GM18507 (cell line): ENCODE measurements at regions not wholly inside any gene's neighbourhood (a gene's known extent, or its start where the extent isn't known, plus 50 kb on each side); places are given as distances from the start of the nearest gene placed in this dataset.

ENCODE experiments used
- DNase-seq: peaks from one replicate; pipeline ENCODE4 v3.0.0; 2011; ENCODE audit warnings: low read depth; ENCODE audit not compliant: insufficient read length; ENCODE audit errors: extremely low spot score
- FAIRE-seq: peaks from 2 replicates; lab custom pipeline; 2011; peaks lifted over from hg19 to GRCh38; lab: Jason Lieb, UNC

DNA sequence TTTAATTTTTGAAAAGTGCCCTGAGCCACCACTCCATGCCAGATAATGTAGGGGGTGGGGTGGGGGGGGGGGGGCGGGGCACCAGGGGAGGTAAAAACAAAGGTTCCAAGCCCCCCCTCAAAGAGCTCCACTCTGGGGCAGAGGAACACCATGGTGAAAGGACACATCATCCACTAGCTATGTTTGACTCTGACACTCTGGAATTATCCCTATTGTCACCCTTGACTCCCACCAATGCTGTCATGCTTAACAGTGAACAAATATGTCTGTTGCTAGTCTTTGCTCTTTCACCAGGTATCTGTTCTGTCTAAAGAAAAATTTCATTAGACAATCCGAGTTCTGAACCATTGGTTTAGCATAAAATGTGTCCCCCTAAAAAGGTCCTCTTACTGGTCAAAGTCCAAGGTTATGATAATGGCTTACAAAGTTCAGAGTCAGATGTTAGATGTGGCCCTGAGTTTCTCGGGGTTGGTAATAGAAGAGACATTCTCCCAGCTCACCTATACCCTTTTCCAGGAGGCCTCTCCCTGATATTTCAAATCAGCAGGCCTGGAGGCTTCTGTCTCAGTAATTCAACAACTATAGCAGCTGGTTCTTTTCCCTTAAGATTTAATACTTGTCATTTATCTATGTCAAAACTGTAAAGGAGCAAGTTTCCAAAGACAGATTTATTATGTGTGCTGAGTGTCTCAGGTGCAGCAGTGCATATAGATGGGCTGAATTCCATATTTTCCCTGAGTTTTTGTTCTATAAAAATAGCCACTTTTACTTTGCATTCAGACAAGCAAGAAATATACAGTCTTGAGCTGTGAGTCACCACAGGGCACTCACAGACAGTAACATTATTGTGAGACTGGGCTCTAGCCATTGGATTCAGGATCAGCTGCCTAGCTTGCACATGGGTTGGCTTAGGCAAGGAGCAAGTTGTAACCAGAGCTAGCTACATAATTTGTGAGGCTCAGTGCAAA, 174.1 kb downstream of the CSNK2A3 start:
- no peak for FAIRE-seq
- no peak for DNase-seq

DNA sequence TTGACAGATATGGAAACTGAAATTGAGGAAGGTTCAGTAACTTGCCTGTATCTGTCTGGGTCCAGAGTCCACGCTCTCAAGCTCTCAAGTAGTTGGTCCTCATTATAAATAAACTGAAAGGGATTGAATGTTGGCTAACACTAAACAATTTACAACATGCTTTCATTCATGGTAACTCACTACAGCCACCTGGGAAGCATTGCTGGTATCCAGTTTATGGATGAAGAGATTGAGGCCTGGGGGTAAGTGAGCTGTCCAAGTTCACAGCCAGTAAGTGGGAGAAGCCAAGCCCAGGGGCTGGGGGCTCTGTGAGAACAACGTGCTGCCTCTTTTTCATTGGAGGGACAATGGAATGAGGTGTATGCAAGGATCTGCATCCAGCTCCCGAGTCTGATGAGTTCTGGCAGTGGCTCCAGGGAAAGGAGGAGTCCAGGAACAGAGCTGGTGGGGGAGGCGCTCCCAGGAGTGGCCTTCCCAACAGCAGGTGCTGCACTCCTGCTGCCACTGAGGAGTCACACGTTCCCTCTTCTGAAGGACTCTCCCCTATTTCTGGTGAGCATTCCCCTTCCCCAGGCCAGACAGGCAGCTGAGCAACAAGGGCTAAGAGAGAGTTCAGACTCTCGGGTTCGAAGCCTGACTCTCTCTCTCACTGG, 175.8 kb downstream of the CSNK2A3 start:
- DNase-seq (no peak), FAIRE-seq (no peak)

DNA sequence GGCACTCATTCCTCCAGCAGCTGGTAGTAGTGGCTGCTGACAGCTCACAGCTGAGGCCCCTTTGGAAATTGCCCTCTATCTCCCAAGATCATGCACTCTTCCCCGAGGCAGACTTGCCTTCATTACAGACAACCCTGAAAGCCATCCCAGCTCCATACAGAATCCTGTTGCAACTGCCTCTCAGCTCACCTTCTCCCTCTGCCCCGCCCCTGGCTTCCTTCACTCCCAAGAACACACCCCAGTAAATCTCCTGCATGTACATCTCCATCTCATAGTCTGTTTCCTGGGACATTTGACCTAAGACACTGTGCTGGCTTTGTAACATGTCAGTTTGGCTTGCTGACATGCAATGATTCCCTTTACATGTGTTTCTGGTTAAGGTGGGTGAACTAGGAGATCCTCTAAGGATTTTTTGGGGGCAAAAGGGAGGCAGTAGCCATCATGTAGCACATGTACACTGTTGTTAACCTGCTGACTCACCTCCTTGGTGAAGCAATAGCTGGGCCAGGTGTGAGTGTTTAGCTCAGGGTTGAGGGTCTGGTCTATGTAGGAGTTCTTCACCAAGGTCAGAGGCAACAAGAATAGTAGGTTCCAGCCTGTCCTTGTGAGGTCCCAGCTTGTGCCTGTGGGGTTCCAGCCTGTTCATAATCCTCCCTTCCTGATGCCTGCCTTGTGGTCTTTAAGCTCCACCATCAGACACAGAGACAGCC, 179.6 kb downstream of the CSNK2A3 start:
- no peak for FAIRE-seq
- no peak for DNase-seq

DNA sequence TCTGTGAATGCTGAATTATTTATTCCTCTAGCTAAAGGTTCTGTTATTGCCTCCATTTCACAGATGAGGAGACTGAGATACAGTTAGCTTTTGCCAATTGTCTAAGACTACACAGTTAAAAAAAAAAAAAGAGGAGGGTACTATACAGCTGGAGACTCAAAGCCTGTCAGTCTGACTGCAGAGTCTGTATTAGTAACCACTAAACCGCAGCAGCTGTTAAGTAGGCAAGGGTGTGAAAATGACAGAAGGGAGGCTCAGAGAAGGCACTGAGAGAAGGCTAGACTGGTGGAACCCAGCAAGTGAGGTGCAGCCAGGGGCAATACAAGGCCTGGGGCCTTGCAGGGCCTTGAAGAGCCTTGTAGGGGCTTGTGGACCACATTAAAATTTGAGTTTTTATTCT, 181.2 kb downstream of the CSNK2A3 start:
- DNase-seq, result peak; percentile 33
- peak; percentile 94 for FAIRE-seq

DNA sequence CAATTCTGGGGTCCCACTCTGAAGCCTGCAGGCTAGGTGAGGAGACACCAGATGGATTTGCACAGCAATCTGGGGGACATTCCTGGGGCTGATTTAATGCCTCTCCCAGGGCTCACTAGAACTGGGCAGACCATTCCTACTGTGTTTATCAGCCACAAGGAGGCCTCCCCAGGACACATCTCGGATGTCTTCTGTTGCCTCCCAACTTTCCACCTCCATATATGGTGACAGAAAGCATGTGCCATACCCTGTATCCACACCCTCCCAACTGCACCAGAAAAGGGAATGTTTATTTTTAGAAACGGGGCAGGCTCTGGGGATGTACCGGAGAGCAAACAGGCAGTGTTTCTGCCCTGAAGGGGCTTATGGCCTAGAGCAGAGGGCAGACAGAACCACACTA, 181.8 kb downstream of the CSNK2A3 start:
- no peak for DNase-seq
- FAIRE-seq, result no peak

DNA sequence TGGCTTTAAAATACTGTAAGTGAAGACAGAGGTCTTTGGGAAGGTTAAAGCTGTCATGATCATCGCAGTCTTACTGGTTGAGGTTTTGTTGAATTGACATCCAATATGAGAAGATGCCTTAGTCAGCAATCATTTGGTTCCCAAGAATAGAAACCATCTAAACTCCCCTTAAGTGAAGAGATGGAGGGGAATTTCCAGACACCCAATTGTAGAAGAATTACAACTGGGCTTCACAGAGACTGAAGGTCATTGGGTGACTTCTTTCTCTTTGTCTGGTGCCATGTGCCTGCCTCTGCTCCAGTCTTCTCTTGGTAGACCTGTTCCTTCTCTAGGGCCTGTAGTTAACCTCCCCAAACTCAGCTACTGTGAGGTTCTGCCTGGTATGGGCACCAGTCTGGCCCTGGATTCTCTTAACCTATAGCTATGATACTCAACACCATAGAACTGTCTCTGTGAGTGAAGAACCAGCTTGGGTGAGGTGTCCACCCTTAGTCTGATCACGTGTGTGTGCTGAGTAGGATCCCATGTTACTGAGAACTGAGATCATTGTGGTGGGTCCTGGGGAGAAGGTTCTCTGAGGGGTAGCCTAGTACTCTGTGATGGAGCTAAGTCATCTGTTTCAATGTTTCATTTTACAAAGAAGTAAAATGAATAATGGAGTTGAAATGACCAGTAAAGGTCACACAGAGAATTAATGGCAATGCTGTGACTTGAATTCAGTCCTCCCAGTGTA, 182.5 kb downstream of the CSNK2A3 start:
- DNase-seq (no peak), FAIRE-seq (no peak)

DNA sequence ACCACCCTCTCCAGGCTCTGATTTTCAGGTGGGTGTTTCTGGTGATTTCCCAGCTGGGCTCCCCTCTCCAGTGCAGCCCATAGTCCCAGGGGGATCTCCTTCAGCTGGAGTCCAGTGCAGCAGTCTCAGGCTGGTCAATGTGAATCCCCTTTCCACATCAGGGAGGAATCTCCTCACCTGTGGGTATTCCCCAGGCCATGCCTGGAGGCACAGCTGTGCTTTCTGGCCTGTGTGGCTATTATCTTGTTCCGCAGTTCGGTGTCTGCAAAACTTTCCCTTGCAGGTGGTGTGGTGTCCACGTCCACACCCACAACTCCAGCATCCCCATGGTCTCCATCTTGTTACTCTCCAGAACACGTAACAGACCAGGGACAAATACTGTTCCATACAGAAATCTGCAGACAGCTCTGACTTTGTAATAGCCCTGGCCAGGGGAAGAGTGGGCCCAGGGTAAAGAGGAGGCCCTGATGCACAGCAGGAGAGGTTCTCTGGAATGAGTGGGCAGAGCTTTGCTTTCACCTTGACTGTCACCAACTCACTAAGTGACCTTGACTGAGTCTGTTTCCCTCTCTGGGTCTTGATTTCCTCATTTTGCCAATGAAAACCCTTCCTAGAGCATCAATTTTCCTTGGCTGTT, 183.2 kb downstream of the CSNK2A3 start:
- no peak for DNase-seq
- FAIRE-seq, result no peak

DNA sequence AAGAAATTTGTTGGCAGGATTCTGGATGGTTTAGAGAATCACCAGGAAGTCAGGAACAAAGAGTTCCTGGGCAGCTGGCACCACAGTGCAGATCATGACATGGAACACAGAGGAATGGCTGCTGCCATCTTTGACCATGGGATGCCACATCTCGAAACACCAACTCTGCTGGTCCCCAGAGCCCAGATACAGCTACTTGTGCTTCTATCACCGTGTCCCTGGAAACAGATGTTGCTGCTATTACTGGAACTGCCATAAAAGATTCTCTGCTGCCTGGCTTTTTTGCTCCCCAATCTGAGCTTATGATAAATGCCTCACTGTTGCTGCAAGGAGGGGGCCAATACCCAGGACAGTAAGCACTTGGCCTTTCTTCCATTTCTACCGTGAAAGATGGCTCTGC, 185.2 kb downstream of the CSNK2A3 start:
- DNase-seq, result no peak

DNA sequence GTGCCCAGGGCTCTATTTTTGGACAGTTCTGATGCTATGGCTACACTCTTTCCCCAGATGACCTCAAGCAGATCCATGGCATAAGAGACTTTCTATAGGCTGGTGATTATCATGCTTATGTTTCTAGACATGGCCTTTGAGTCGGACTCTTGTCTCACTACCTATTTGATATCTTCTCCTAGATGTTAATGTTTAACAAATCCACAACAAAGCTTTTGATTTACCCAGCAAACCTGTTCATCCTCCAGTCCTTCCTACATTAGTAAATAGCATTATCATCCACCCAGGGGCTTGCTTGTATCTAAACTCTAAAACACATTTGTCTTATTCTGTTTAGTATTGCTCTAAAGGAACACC, 188.7 kb downstream of the CSNK2A3 start:
- DNase-seq, result no peak
- FAIRE-seq, result no peak

More for the DNA sequence above, 185.2 kb downstream of the CSNK2A3 start:
- no peak for FAIRE-seq

DNA sequence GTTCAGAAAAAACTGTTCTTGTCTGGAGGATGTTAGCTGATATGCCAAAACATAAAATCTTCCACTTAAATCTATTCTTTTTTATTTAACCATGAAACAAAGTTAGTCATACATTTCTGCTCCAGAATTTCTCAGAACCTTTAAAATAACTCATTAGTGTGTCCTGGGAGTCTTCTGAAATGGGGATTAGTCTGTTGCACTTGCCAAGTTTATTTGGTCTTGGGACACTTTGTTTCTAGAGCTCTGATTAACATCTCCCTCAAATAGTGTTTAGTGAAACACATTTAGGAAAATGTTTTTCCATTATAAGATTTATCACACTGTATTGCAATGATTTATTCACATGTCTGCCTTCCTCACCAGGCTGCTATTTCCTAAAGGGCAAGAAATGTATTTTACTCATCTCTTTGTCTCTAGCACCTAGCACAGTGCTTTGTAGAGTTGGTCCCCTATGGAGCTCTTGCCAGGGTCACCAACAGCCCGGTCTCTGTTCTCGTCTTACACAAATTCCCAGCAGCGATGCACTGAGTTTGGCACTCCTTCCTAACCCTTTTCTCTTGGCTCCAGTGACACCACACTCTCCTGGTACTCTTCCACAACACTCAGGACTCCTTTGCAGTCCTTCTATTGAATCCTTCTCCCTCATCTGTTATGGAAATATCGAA, 189.2 kb downstream of the CSNK2A3 start:
- FAIRE-seq, result no peak
- DNase-seq, result no peak

DNA sequence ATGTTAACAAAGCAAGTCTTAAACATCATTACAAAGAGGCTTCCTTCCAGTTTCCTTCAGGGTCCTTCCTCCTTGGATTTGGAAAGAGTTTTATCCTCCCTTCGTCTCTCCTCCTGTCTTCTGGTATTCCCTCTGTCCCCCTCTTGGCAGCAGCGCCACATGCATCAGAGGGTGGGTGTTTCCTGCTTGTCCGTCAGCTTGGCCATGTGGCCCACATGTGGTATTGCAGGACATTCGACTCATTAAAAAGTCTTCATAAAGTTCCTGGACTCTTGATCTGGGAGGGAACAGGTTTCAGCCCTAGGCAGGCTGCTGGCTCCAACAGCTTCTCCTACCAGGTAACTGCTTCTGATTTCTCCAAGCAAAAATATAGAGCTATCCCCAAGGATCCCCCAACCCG, 189.8 kb downstream of the CSNK2A3 start:
- FAIRE-seq (no peak), DNase-seq (no peak)

DNA sequence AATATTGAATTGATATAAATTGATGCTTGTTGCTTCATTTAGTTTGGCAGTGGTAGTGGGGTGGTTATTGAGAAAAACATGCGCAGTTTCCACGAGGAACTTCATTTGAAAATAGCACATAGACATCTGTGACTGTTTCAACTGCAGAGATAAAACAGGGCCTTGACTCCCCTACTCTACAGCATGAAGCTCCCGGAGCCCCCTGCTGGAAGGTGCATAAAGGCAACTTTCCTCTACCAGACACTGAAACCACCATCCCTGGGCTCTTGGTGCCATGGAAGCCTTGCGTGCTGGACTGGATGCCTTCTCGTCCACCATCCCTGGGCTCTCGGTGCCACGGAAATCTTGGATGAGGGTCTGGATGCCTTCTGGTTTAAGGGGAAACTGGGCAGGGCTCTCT, 195.9 kb downstream of the CSNK2A3 start:
- DNase-seq (peak; percentile 17), FAIRE-seq (no peak)

DNA sequence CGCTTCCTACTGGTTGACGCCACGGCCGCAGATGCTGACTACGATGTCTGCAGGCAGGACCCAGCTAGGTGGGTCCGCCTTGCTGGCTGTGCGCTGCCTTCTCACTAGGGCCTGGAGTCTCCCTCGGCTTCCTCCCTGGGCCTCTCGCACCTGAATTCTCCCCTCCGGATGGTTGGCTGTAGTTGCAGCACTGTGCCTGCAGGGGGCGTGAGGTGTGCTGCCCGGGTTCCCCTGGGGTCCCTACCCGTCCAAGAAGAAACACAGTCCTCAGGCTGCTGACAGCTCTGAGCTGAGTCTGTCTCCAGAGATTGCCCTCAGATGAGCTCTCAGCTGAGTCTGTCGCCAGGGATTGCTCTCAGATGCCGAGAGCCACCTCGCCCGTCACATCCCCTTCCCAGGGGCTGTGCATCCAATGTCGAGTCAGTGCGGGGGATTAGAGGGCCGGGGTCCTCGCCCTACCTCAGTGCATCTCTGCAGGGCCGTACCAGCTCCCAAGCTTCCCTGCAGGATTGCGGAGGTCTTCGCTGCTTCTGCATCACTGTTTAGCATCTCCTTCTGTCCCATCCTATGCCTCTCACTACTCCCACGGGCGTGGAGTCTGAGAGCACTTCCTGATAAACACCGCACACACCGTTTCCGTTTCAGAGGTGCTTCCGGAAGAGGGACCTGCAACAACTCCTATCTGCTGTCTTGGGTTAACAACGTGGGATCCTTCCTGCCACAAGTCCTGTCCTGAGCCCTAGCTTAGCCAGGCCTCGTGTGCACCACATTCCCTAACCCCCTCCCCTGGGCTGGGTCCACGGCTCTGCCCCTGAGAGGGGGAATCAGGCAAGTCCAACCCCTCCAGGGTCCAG, 196.9 kb downstream of the CSNK2A3 start:
- peak; percentile 9 for FAIRE-seq
- peak; percentile 11 for DNase-seq

DNA sequence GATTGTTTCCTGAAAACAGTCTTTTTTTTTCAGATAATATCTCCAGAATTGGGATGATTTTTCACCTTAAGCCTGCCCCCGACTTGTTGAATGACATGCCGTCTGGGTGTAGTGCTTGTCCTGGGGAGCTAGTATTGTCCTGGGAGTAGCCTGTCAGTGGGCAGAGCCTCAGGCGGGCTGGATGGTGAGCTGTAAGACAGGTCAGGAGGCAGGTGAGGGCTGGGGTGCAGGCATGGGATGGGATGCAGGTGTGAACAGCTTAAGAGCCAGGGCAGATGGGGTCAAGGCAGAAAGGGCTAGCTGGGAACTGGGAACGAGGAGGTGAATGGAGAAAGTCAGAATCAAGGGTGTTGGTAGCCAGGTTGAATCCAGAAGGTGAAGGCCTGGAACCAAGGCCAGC, 200.2 kb downstream of the CSNK2A3 start:
- FAIRE-seq, result no peak
- no peak for DNase-seq

DNA sequence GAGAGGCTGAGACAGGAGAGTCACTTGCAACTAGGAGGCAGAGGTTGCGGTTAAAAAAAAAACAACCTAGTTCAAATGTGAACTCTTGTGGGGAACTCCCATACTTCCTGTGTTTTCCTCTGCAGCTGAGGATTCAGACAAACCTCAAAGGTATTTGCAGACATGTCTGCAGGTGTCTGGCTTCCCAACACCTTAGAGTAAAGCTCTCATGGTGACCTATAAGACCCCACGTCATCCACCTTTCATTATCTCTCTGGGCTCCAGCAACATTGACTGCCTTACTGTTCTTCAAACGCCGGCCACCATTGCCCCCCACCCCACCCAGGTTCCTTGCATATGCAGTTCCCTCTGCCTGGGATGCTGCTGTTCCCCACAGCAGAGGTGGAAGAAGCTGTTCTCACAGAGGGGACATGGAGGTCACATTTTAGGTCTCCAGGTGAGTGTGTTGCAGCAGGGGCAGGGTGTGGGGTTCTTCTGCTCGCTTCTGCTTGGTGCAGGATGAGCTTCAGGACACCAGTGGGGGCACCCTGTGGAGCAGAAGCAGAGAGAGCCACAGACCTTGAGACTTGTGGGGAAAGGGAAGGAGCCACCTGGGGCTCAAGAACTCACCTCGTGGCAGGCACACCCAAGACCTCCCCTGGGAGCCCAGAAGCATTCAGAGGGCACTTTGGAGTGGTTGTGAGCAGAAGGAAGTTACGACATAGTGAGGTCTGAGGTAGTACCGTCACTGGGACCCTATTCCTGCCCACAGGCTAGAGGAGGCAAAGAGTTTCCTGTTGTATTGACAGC, 203.2 kb downstream of the CSNK2A3 start:
- no peak for FAIRE-seq
- no peak for DNase-seq

DNA sequence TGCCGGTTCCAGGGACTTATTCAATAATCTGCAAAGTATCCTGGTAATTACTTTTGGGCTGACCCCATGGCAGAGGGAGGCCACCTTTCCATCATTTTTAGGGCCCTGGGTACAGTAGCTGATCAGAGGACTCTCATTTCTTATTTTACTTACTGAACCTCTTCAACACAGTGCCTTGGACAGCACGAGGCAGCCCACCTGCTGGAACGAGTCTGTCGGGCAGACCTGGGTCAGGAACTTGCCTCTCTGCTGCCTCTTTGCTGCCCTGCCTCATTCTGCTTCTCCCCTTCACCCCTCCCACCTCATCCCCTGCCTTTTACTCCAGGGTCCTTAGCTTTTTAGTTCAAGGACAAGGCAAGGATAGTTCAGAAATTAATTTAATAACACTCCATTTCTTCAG, 204.5 kb downstream of the CSNK2A3 start:
- FAIRE-seq, result no peak
- DNase-seq, result no peak

DNA sequence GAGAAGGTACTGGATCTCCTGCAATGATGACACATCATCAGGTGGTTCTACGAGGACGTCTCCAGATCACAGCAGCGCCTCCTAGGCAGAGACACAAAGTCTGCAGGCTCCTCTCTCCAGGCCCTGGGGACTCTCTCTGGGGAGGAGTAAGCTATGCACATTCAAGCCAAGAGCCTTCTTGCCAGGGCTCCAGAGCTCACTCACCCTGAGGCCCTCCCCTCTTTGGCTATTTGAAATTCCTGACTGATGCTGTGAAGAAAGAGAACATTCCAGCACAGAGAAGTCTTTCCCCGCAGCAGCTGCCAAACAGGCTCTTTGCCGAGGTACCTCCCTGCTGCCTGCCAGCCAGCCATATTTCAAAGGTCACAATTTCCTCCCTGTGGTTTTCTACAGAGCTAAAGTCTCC, 204.9 kb downstream of the CSNK2A3 start:
- FAIRE-seq (no peak), DNase-seq (no peak)
